IMR-90 (cell line): ENCODE measurements at regions not wholly inside any gene's neighbourhood (a gene's known extent, or its start where the extent isn't known, plus 50 kb on each side); places are given as distances from the start of the nearest gene placed in this dataset.
A peak's percentile ranks its signal among the peaks of the same experiment; 100 is the strongest.

Experiments used
- ATAC-seq: fragments of 200-7000 bp; cut with Tn5 transposase; 2 replicates; pipeline ENCODE4 v1.9.1; 2020; ENCODE audit warnings: low read depth, mild to moderate bottlenecking, moderate library complexity
- BruUV-seq: library from RNA; stranded (reverse); fragments of 400-500 nt; replicated peaks from 2 replicates; lab custom pipeline; 2021; lab: Mats Ljungman, UMichigan
- CTCF ChIA-PET: fragments of 300-600 bp; formaldehyde crosslinking; extraction: SDS; loops from one replicate; lab custom pipeline; 2021; ENCODE audit warnings: antibody characterized with exemption; lab: Yijun Ruan, JAX
- POLR2A ChIA-PET: fragments of 300-600 bp; sonication (Branson Sonifier 250); formaldehyde crosslinking; loops from one replicate; lab custom pipeline; 2022; ENCODE audit warnings: antibody characterized with exemption; ENCODE audit not compliant: unreplicated experiment; lab: Charles Lee
- DNase-seq: peaks from one replicate; pipeline ENCODE4 v3.0.0; 2013
- H2AFZ ChIP-seq: replicated peaks from 2 replicates; pipeline ENCODE3; 2013; ENCODE audit warnings: low read length, mild to moderate bottlenecking; ENCODE audit not compliant: poor library complexity
- H2AK5ac ChIP-seq: 2 replicates; pipeline ENCODE4 v1.6.1; 2013; ENCODE audit warnings: low read depth, low read length, inconsistent platforms
- H2AK9ac ChIP-seq: replicated peaks from 2 replicates; pipeline ENCODE3; 2013; ENCODE audit warnings: mild to moderate bottlenecking, low read depth, low read length, moderate library complexity; ENCODE audit not compliant: poor library complexity
- H2BK120ac ChIP-seq: 2 replicates; pipeline ENCODE4 v1.6.1; 2013; ENCODE audit warnings: low read depth, low read length, inconsistent platforms
- H2BK15ac ChIP-seq: 3 replicates; pipeline ENCODE4 v1.6.1; 2013; ENCODE audit warnings: low read depth, low read length, inconsistent platforms
- H2BK20ac ChIP-seq: 2 replicates; pipeline ENCODE4 v1.6.1; 2013; ENCODE audit warnings: low read depth, mild to moderate bottlenecking, inconsistent platforms, low read length, moderate library complexity
- H2BK5ac ChIP-seq: 2 replicates; pipeline ENCODE4 v1.6.1; 2013; ENCODE audit warnings: mild to moderate bottlenecking, low read depth, low read length, inconsistent platforms; ENCODE audit not compliant: poor library complexity, severe bottlenecking
- H3K14ac ChIP-seq: replicated peaks from 2 replicates; pipeline ENCODE4 v1.6.1; 2013; ENCODE audit warnings: low read depth, low read length, inconsistent platforms
- H3K18ac ChIP-seq: 2 replicates; pipeline ENCODE4 v1.6.1; 2013; ENCODE audit warnings: low read depth, low read length, control low read depth
- H3K23ac ChIP-seq: 2 replicates; pipeline ENCODE4 v1.6.1; 2013; ENCODE audit warnings: low read depth, low read length, inconsistent platforms
- H3K27ac ChIP-seq: 2 replicates; pipeline ENCODE4 v1.5.1; 2013; ENCODE audit warnings: mild to moderate bottlenecking, control low read depth, low read length; ENCODE audit not compliant: insufficient read depth
- H3K27me3 ChIP-seq: 2 replicates; pipeline ENCODE4 v1.6.1; 2013; ENCODE audit warnings: low read length; ENCODE audit not compliant: control insufficient read depth, insufficient read depth
- H3K36me3 ChIP-seq: 2 replicates; pipeline ENCODE4 v1.6.1; 2013; ENCODE audit warnings: low read length, mixed read lengths; ENCODE audit not compliant: control insufficient read depth, insufficient read depth
- H3K4ac ChIP-seq: 2 replicates; pipeline ENCODE4 v1.6.1; 2013; ENCODE audit warnings: low read depth, low read length, inconsistent platforms
- H3K4me1 ChIP-seq: 2 replicates; pipeline ENCODE4 v1.6.1; 2013; ENCODE audit warnings: low read length, mixed read lengths; ENCODE audit not compliant: control insufficient read depth, insufficient read depth
- H3K4me2 ChIP-seq: 2 replicates; pipeline ENCODE4 v1.6.1; 2013; ENCODE audit warnings: low read depth, mild to moderate bottlenecking, control low read depth, low read length, moderate library complexity
- H3K4me3 ChIP-seq: 2 replicates; pipeline ENCODE4 v1.5.1; 2013; ENCODE audit warnings: low read depth, mild to moderate bottlenecking, control low read depth, low read length, moderate library complexity; ENCODE audit not compliant: insufficient read depth
- H3K56ac ChIP-seq: 2 replicates; pipeline ENCODE4 v1.6.1; 2013; ENCODE audit warnings: low read length, inconsistent platforms; ENCODE audit not compliant: insufficient read depth; ENCODE audit errors: extremely low read depth
- H3K79me1 ChIP-seq, 2 experiments: 2 replicates each; pipeline ENCODE4 v1.6.1; 2013; ENCODE audit warnings: low read length in 2 of 2, inconsistent platforms in 1 of 2, low read depth in 1 of 2
- H3K9ac ChIP-seq: 2 replicates; pipeline ENCODE4 v1.6.1; 2013; ENCODE audit warnings: low read depth, low read length, control low read depth
- H3K9me1 ChIP-seq: 2 replicates; pipeline ENCODE4 v1.6.1; 2013; ENCODE audit warnings: low read length, inconsistent platforms; ENCODE audit not compliant: insufficient read depth
- H3K9me3 ChIP-seq: 2 replicates; pipeline ENCODE4 v1.6.1; 2013; ENCODE audit warnings: low read length; ENCODE audit not compliant: control insufficient read depth, insufficient read depth
- H4K20me1 ChIP-seq: 2 replicates; pipeline ENCODE4 v1.6.1; 2013; ENCODE audit warnings: low read length, inconsistent platforms; ENCODE audit not compliant: insufficient read depth
- H4K5ac ChIP-seq: 2 replicates; pipeline ENCODE4 v1.6.1; 2013; ENCODE audit warnings: mild to moderate bottlenecking, low read depth, low read length, control low read depth
- H4K8ac ChIP-seq, 2 experiments: 2 replicates each; pipeline ENCODE4 v1.6.1; 2013; ENCODE audit warnings: low read depth in 2 of 2, low read length in 2 of 2, control low read depth in 1 of 2, inconsistent platforms in 1 of 2
- H4K91ac ChIP-seq: 2 replicates; pipeline ENCODE4 v1.6.1; 2013; ENCODE audit warnings: low read depth, low read length, inconsistent platforms; ENCODE audit not compliant: insufficient read depth
- BHLHE40 ChIP-seq: fragments of 150-350 bp; IDR thresholded peaks from 2 replicates; pipeline ENCODE4 v1.6.1; 2016; ENCODE audit warnings: mild to moderate bottlenecking, low read depth, low read length
- POLR2A ChIP-seq: IDR thresholded peaks from 2 replicates; pipeline ENCODE4 v1.6.1; 2012; ENCODE audit warnings: mild to moderate bottlenecking, low read depth, low read length
- dilution Hi-C: fragments of 300-500 bp; cut with HindIII; formaldehyde crosslinking; loops from one replicate; pipeline ENCODE4 v1.14.3; 2018; ENCODE audit warnings: low sequenced_read_pairs; ENCODE audit not compliant: unreplicated experiment
- in situ Hi-C: fragments of 300-500 bp; cut with MboI; formaldehyde crosslinking; loops from 3 replicates; pipeline ENCODE4 v1.14.3; 2019; ENCODE audit warnings: low sequenced_read_pairs, inconsistent platforms, mixed read lengths
- intact Hi-C: fragments of 100-400 bp; cut with micrococcal nuclease; formaldehyde crosslinking; loops from 2 replicates; pipeline ENCODE4 v1.10.0; 2022

GRCh38 chr18:22846697-22847096, 86.4 kb upstream of the RBBP8 start:
- H4K8ac ChIP-seq: no peak overlapping the region
- no peaks in the 10 kb centered on the region for H3K36me3 ChIP-seq
- H3K14ac ChIP-seq: no peak overlapping the region
- POLR2A ChIA-PET: no interaction called here
- H2BK20ac ChIP-seq: no peak overlapping the region
- no peaks in the 10 kb centered on the region for H3K27me3 ChIP-seq
- peaks cover under 1% of the 10 kb centered on the region for H3K4me1 ChIP-seq
- no peak overlapping the region for H2AK9ac ChIP-seq
- ATAC-seq (no peak), DNase-seq (no peak)
- H3K4me2 ChIP-seq: no peak overlapping the region
- BruUV-seq: no TSS peak
- H3K9ac ChIP-seq: no peak overlapping the region
- H3K23ac ChIP-seq: no peak overlapping the region
- no peaks in the 10 kb centered on the region for H4K20me1 ChIP-seq
- H3K18ac ChIP-seq: peak overlapping the region; percentile 27; the same call in 1 of the 2 replicates
- intact Hi-C loops: no loop called here
- H3K56ac ChIP-seq: no peak overlapping the region
- H3K79me1 ChIP-seq: no peaks in the 10 kb centered on the region
- H3K4me3 ChIP-seq: no peak overlapping the region
- dilution Hi-C loops: no loop called here
- H3K4ac ChIP-seq: no peak overlapping the region
- no peak overlapping the region for H2BK15ac ChIP-seq
- H3K9me1 ChIP-seq: no peaks in the 10 kb centered on the region
- no peak overlapping the region; the same call in 1 of the 2 replicates for H2BK120ac ChIP-seq
- no peak overlapping the region for H3K27ac ChIP-seq
- H2AK5ac ChIP-seq: no peak overlapping the region
- no peak overlapping the region for H2AFZ ChIP-seq
- TF ChIP-seq BHLHE40 (no peak), POLR2A (no peak)
- no peak overlapping the region for H2BK5ac ChIP-seq
- CTCF ChIA-PET: interaction anchor here (1.1 kb wide), 1 partner anchor 29 kb away, joined by 3 read pairs; no protein-coding TSS in a partner anchor
- no peaks in the 10 kb centered on the region for H3K9me3 ChIP-seq
- in situ Hi-C loops: no loop called here
- no peak overlapping the region for H4K5ac ChIP-seq
- H4K91ac ChIP-seq: no peak overlapping the region
